Neural crest cell (in vitro differentiated cells): ENCODE measurements at regions not wholly inside any gene's neighbourhood (a gene's known extent, or its start where the extent isn't known, plus 50 kb on each side); places are given as distances from the start of the nearest gene placed in this dataset.
"Not testable (repeated sequence)": the region's sequence is repeated elsewhere in the genome, so short reads cannot be mapped to it uniquely, and the experiment has no call there.

ENCODE experiments used
- DNase-seq: peaks from one replicate; pipeline ENCODE4 v3.0.0; 2021; ENCODE audit warnings: low read depth, mixed read lengths, low spot score
- H3K27ac Mint-ChIP-seq: one replicate; pipeline ENCODE4 v1.8.0; 2021; ENCODE audit warnings: mild to moderate bottlenecking, mixed read lengths; ENCODE audit not compliant: unreplicated experiment
- H3K27me3 Mint-ChIP-seq: 2 replicates; pipeline ENCODE4 v1.8.0; 2021; ENCODE audit warnings: low read depth, mild to moderate bottlenecking, mixed read lengths
- H3K36me3 Mint-ChIP-seq: 2 replicates; pipeline ENCODE4 v1.8.0; 2021; ENCODE audit warnings: low read depth, mild to moderate bottlenecking, mixed read lengths
- H3K4me1 Mint-ChIP-seq: 2 replicates; pipeline ENCODE4 v1.8.0; 2021; ENCODE audit warnings: mixed read lengths
- H3K4me3 Mint-ChIP-seq: one replicate; pipeline ENCODE4 v1.8.0; 2021; ENCODE audit warnings: mild to moderate bottlenecking, mixed read lengths
- H3K9me3 Mint-ChIP-seq: 2 replicates; pipeline ENCODE4 v1.8.0; 2021; ENCODE audit warnings: mixed read lengths
- TF ChIP-seq, protein P1 (sequence below): fragments of 200-600 bp; sonication (generic); conservative IDR thresholded peaks from 2 replicates; pipeline ENCODE4 v1.5.0; 2021; ENCODE audit warnings: antibody characterized with exemption, mild to moderate bottlenecking

DNA sequence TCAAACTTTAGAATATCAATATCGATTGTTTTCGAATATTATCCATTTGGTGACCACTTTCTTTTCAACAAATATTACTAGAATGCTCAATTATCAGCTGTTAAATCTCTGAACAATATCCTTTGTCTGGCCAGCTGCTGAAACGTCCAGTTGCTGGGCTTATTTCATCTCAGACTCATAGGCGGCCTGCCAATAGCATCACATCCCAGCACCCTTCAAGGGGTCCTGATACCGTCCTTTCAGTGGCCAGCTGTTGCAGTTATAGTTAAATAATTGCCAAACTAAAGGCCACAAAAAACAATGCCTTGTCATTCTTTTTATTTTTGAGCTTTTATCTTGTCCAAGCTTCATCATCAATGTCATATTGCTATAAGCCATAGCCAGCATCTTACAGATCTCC, 1006.8 kb upstream of the MANEA start:
- Mint-ChIP-seq H3K4me1 (no peaks in the 10 kb centered on the region), H3K27me3 (no peaks in the 10 kb centered on the region), H3K4me3 (no peak overlapping the region), H3K36me3 (no peaks in the 10 kb centered on the region), H3K9me3 (peaks cover 4% of the 10 kb centered on the region), H3K27ac (no peak overlapping the region)
- TF ChIP-seq, protein P1, sequence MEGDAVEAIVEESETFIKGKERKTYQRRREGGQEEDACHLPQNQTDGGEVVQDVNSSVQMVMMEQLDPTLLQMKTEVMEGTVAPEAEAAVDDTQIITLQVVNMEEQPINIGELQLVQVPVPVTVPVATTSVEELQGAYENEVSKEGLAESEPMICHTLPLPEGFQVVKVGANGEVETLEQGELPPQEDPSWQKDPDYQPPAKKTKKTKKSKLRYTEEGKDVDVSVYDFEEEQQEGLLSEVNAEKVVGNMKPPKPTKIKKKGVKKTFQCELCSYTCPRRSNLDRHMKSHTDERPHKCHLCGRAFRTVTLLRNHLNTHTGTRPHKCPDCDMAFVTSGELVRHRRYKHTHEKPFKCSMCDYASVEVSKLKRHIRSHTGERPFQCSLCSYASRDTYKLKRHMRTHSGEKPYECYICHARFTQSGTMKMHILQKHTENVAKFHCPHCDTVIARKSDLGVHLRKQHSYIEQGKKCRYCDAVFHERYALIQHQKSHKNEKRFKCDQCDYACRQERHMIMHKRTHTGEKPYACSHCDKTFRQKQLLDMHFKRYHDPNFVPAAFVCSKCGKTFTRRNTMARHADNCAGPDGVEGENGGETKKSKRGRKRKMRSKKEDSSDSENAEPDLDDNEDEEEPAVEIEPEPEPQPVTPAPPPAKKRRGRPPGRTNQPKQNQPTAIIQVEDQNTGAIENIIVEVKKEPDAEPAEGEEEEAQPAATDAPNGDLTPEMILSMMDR: no peak
- no peak for DNase-seq

DNA sequence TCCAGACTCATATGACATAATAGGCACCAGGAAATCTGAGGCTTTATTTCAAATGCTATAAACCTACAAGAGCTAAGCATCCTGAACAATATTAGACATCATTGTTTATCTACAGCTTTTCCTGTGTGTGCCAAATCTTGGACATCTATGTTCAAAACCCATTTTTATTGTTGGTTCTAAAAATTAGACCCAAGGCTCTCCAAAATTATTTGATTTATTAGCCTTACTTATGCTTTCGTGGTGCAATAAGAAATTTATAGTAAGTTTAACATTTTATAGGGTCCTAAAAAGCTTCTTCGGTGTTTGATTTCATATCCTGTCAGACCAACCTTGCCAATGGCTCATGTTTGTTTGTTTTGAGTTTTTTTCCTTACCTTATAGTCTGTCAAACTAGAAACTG, 1014.5 kb upstream of the MANEA start:
- Mint-ChIP-seq H3K27ac (no peak overlapping the region), H3K36me3 (no peaks in the 10 kb centered on the region), H3K4me1 (no peaks in the 10 kb centered on the region), H3K4me3 (no peak overlapping the region), H3K9me3 (peaks cover 13% of the 10 kb centered on the region), H3K27me3 (no peaks in the 10 kb centered on the region)
- DNase-seq: no peak
- TF ChIP-seq, protein P1: no peak

DNA sequence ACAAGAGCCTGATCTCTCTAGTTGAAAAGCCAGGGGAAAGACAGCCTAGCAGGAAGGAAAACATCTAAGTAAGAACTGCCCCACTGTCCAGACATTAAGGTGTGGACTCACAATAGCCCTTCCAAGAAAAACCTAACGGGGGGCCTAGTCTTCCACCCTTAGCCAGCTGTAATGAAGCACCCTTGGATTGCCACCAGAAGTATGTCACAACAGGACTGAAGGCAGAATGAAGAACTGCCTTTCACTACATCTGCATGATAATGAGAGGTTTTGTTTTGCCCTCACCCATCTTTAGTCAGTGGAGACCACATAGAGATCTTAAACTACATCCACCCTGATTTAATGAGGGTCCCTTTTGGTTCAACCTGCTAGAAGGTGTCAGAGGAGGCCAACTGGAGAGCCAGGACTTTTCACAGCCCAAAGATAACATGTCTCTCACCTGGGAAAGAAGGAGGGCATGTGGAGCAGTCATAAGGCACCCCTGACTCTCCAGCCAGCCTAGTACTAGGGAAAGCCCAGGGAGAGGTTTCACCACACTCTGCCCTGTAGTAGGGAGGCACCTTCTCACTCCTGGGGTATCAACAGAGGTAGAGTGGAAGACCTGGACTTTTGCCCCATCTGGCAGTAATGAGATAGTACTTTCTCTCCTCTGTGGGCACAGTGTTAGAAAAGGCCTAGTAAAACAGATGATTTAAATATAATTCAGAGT, 1017.4 kb upstream of the MANEA start:
- no peaks in the 10 kb centered on the region for H3K4me1 Mint-ChIP-seq
- no peak for DNase-seq
- peaks cover 5% of the 10 kb centered on the region for H3K9me3 Mint-ChIP-seq
- TF ChIP-seq, protein P1: no peak
- no peak overlapping the region for H3K4me3 Mint-ChIP-seq
- no peak overlapping the region for H3K27ac Mint-ChIP-seq
- no peaks in the 10 kb centered on the region for H3K36me3 Mint-ChIP-seq
- H3K27me3 Mint-ChIP-seq: no peaks in the 10 kb centered on the region

DNA sequence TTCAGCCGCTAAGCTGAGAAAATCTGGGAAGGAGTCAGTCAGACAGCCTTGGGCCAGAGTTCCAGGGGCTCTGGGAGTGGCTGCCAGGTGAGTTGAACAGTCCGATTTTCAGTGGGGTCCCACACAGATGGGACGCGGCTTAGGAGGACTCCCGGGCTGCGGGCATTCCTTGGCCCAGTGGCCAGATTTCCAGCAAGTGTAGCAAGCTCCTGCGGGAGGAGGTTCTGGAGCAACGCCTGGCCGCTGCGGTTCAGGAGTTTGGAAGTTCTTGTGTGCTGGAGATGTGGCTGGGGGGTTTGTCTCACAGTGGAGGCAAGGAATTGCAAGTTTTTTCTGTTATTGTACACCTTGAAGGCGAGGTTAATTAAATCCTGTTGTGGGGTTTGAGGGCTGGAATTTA, 1020.1 kb upstream of the MANEA start:
- not testable (repeated sequence) for H3K27ac Mint-ChIP-seq, DNase-seq, H3K4me1 Mint-ChIP-seq, H3K36me3 Mint-ChIP-seq, H3K9me3 Mint-ChIP-seq, H3K4me3 Mint-ChIP-seq, H3K27me3 Mint-ChIP-seq

DNA sequence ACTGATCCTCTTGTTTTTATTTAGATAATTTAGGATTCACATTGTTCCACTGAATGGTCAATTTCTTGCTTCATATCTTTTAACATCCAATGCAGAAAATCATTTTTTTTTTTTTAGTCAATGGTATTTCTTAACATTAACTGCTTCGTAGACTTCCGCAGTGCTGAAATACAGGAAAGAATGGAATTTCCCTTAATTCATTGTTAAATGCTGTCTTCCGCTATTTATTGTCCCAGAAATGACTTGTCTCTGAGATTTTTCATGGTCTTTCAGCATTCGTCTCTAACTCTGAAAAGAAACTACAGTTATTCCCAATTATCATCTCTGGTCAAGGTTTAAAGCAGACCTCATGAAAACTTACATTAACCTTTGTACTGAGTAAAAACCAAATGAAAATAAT, 1029.1 kb upstream of the MANEA start:
- Mint-ChIP-seq H3K4me1 (no peaks in the 10 kb centered on the region), H3K27ac (no peak overlapping the region), H3K9me3 (no peaks in the 10 kb centered on the region), H3K36me3 (no peaks in the 10 kb centered on the region), H3K27me3 (no peaks in the 10 kb centered on the region), H3K4me3 (no peak overlapping the region)
- TF ChIP-seq, protein P1: no peak
- no peak for DNase-seq

DNA sequence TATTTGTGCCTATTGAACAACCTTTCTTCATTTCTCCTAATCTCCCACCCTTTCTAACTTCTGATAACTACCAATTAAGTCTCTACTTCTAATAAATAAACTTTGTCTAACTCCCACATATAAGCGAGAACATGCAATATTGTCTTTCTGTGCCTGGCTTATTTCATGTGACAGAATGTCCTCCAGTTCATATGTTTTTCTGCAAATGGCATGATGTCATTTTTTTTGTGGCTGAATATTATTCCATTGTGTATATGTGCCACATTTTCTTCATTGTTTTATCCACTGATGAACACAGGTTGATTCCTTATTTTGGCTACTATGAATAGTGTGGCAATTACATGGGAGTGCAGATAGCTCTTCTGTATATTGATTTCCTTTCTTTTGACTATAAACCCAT, 1041.5 kb upstream of the MANEA start:
- Mint-ChIP-seq H3K4me1 (no peaks in the 10 kb centered on the region), H3K9me3 (peaks cover 6% of the 10 kb centered on the region)
- TF ChIP-seq, protein P1: no peak

More for the DNA sequence above, 1041.5 kb upstream of the MANEA start:
- Mint-ChIP-seq H3K36me3 (no peaks in the 10 kb centered on the region), H3K4me3 (no peak overlapping the region), H3K27ac (no peak overlapping the region), H3K27me3 (no peaks in the 10 kb centered on the region)
- DNase-seq: no peak
